ENCODE measurements at regions not wholly inside any gene's neighbourhood (a gene's known extent, or its start where the extent isn't known, plus 50 kb on each side); places are given as distances from the start of the nearest gene placed in this dataset.

GRCh38 chr15:93170329-93170728, 81.3 kb upstream of the RGMA start:
- no peak overlapping the region for H3K9ac ChIP-seq (ENCODE audit: control insufficient read depth, insufficient read depth, low read length)
- WGBS (ENCODE audit: insufficient coverage, insufficient replicate concordance, low lambda C conversion rate, missing lambda C conversion rate), result 13% methylated on average over 6 of the region's 6 CpGs
- no peaks in the 10 kb centered on the region for H3K79me2 ChIP-seq (ENCODE audit: control insufficient read depth, insufficient read depth, low read length)
- intact Hi-C loops (cut with micrococcal nuclease; ENCODE audit: unreplicated experiment), result loop anchor here (5.0 kb wide), 1 partner anchor 37 kb away; no protein-coding TSS in a partner anchor
- H3K4me2 ChIP-seq (ENCODE audit: control insufficient read depth, insufficient read depth), result no peak overlapping the region
- no peaks in the 10 kb centered on the region for H4K20me1 ChIP-seq (ENCODE audit: control insufficient read depth, insufficient read depth)
- no peaks in the 10 kb centered on the region for H3K4me1 ChIP-seq (ENCODE audit: control insufficient read depth, insufficient read depth, low read length)
- no peaks in the 10 kb centered on the region for H3K36me3 ChIP-seq (ENCODE audit: control insufficient read depth in 2 of 2, insufficient read depth in 2 of 2, low read length in 1 of 2)
- no peak overlapping the region for H3K4me3 ChIP-seq
- TF ChIP-seq E4F1 (IDR thresholded peaks at IDR 0.05; ENCODE audit: borderline replicate concordance, partially characterized antibody) (no peak), CBX3 (IDR thresholded peaks at IDR 0.05; ENCODE audit: borderline replicate concordance, low read depth) (no peak), NFIC (IDR thresholded peaks at IDR 0.05; ENCODE audit: low read depth, low read length) (no peak), TCF12 (IDR thresholded peaks at IDR 0.05; ENCODE audit: low read depth, low read length) (no peak)
- H3K9me3 ChIP-seq (replicated peaks; ENCODE audit: control insufficient read depth, insufficient read depth, low read length), result no peaks in the 10 kb centered on the region; the same call in 2 of the 3 replicates
- H3K27me3 ChIP-seq (replicated peaks in 1 of 2; ENCODE audit: control insufficient read depth in 2 of 2, insufficient read depth in 2 of 2, low read length in 1 of 2), result peaks cover 3 to 4% of the 10 kb centered on the region in 2 experiments; a peak in 3 of 4 replicates
- no TSS peak for BruUV-seq (replicated peaks)
- SMC1A ChIA-PET (ENCODE audit: uncharacterized antibody, unreplicated experiment), result no interaction called here
- POLR2A ChIA-PET, result no interaction called here
- H3K27ac ChIP-seq (ENCODE audit: control insufficient read depth, insufficient read depth), result no peak overlapping the region
- in situ Hi-C loops (cut with MboI), result no loop called here
- ATAC-seq, result no peak
- DNase-seq (ENCODE audit: low read depth, low spot score), result no peak
- no peak for FAIRE-seq
- CTCF ChIA-PET, result no interaction called here
- RAD21 ChIA-PET (ENCODE audit: unreplicated experiment), result no interaction called here
- H2AFZ ChIP-seq (ENCODE audit: control insufficient read depth, low read depth, low read length), result no peak overlapping the region

- ChIA-PET SMC1A (ENCODE audit: uncharacterized antibody, unreplicated experiment) (no interaction called here), CTCF (no interaction called here), RAD21 (ENCODE audit: unreplicated experiment) (no interaction called here), POLR2A (no interaction called here)
- BruUV-seq (replicated peaks), result no TSS peak
- no peak overlapping the region for H3K4me2 ChIP-seq (ENCODE audit: control insufficient read depth, insufficient read depth)
- DNase-seq (ENCODE audit: low read depth, low spot score) (no peak), ATAC-seq (no peak), FAIRE-seq (no peak)
- no peaks in the 10 kb centered on the region for H3K36me3 ChIP-seq (ENCODE audit: control insufficient read depth in 2 of 2, insufficient read depth in 2 of 2, low read length in 1 of 2)
- no peak overlapping the region for H3K9ac ChIP-seq (ENCODE audit: control insufficient read depth, insufficient read depth, low read length)
- no peak overlapping the region for H3K4me3 ChIP-seq
- in situ Hi-C loops (cut with MboI) (no loop called here), intact Hi-C loops (cut with micrococcal nuclease; ENCODE audit: unreplicated experiment) (no loop called here)
- H3K79me2 ChIP-seq (ENCODE audit: control insufficient read depth, insufficient read depth, low read length), result no peaks in the 10 kb centered on the region
- H2AFZ ChIP-seq (ENCODE audit: control insufficient read depth, low read depth, low read length), result no peak overlapping the region
- 49% methylated on average over 2 of the region's 2 CpGs for WGBS (ENCODE audit: insufficient coverage, insufficient replicate concordance, low lambda C conversion rate, missing lambda C conversion rate)
- no peaks in the 10 kb centered on the region for H4K20me1 ChIP-seq (ENCODE audit: control insufficient read depth, insufficient read depth)
- no peaks in the 10 kb centered on the region; the same call in 2 of the 3 replicates for H3K9me3 ChIP-seq (replicated peaks; ENCODE audit: control insufficient read depth, insufficient read depth, low read length)
- no peaks in the 10 kb centered on the region for H3K4me1 ChIP-seq (ENCODE audit: control insufficient read depth, insufficient read depth, low read length)
- H3K27ac ChIP-seq (ENCODE audit: control insufficient read depth, insufficient read depth), result no peak overlapping the region
- peaks cover 4 to 5% of the 10 kb centered on the region in 2 experiments; a peak in 3 of 4 replicates for H3K27me3 ChIP-seq (replicated peaks in 1 of 2; ENCODE audit: control insufficient read depth in 2 of 2, insufficient read depth in 2 of 2, low read length in 1 of 2)
- no peak for TF ChIP-seq IKZF2 (IDR thresholded peaks at IDR 0.05)
- TF ChIP-seq IKZF1 (conservative IDR thresholded peaks at IDR 0.05), result no peak
- TF ChIP-seq, protein P1, sequence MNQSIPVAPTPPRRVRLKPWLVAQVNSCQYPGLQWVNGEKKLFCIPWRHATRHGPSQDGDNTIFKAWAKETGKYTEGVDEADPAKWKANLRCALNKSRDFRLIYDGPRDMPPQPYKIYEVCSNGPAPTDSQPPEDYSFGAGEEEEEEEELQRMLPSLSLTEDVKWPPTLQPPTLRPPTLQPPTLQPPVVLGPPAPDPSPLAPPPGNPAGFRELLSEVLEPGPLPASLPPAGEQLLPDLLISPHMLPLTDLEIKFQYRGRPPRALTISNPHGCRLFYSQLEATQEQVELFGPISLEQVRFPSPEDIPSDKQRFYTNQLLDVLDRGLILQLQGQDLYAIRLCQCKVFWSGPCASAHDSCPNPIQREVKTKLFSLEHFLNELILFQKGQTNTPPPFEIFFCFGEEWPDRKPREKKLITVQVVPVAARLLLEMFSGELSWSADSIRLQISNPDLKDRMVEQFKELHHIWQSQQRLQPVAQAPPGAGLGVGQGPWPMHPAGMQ (IDR thresholded peaks at IDR 0.05; ENCODE audit: borderline replicate concordance), result no peak
- TF ChIP-seq STAT3 (IDR thresholded peaks at IDR 0.05; ENCODE audit: low read depth, low read length), result no peak
- no peak for TF ChIP-seq ZNF622 (IDR thresholded peaks at IDR 0.05)
- no peak for TF ChIP-seq MEF2A (IDR thresholded peaks at IDR 0.05; ENCODE audit: insufficient read depth, low read depth, low read length)
- TF ChIP-seq CREM (IDR thresholded peaks at IDR 0.05; ENCODE audit: low read depth), result no peak
- TF ChIP-seq, protein P2, sequence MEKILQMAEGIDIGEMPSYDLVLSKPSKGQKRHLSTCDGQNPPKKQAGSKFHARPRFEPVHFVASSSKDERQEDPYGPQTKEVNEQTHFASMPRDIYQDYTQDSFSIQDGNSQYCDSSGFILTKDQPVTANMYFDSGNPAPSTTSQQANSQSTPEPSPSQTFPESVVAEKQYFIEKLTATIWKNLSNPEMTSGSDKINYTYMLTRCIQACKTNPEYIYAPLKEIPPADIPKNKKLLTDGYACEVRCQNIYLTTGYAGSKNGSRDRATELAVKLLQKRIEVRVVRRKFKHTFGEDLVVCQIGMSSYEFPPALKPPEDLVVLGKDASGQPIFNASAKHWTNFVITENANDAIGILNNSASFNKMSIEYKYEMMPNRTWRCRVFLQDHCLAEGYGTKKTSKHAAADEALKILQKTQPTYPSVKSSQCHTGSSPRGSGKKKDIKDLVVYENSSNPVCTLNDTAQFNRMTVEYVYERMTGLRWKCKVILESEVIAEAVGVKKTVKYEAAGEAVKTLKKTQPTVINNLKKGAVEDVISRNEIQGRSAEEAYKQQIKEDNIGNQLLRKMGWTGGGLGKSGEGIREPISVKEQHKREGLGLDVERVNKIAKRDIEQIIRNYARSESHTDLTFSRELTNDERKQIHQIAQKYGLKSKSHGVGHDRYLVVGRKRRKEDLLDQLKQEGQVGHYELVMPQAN (conservative IDR thresholded peaks at IDR 0.05), result no peak
Measured at GRCh38 chr15:93168910-93169309, 79.9 kb upstream of the RGMA start.

Measured in GM12878 (cell line).